HG03045 (cell line): ENCODE measurements at regions not wholly inside any gene's neighbourhood (a gene's known extent, or its start where the extent isn't known, plus 50 kb on each side); places are given as distances from the start of the nearest gene placed in this dataset.

Source experiments
- ATAC-seq: cut with Tn5 transposase; IDR thresholded peaks from one replicate; pipeline ENCODE4 v1.9.1; 2021; ENCODE audit warnings: mild to moderate bottlenecking, moderate library complexity; ENCODE audit not compliant: unreplicated experiment

- peak; percentile 54 for ATAC-seq
Observed at GRCh38 chr2:207286106-207286505, 120.4 kb upstream of the KLF7 start.

GRCh38 chr2:207288628-207289027, 122.9 kb upstream of the KLF7 start:
- no peak for ATAC-seq

GRCh38 chr2:207289295-207290018, 123.7 kb upstream of the KLF7 start:
- no peak for ATAC-seq

GRCh38 chr2:207290833-207291624, 125.3 kb upstream of the KLF7 start:
- ATAC-seq, result peak; percentile 35

GRCh38 chr2:207291625-207292252, 126.0 kb upstream of the KLF7 start:
- ATAC-seq, result no peak

GRCh38 chr2:207296265-207296948, 130.7 kb upstream of the KLF7 start:
- ATAC-seq, result no peak

GRCh38 chr2:207300817-207301216, 135.1 kb upstream of the KLF7 start:
- no peak for ATAC-seq

- ATAC-seq, result no peak
Observed at GRCh38 chr2:207304761-207305160, 139.0 kb upstream of the KLF7 start.

- no peak for ATAC-seq
Observed at GRCh38 chr2:207308519-207309224, 142.9 kb upstream of the KLF7 start.

GRCh38 chr2:207311316-207312005, 145.7 kb upstream of the KLF7 start:
- peak; percentile 89 for ATAC-seq

GRCh38 chr2:207312006-207312356, 146.2 kb upstream of the KLF7 start:
- no peak for ATAC-seq

GRCh38 chr2:207313947-207314346, 148.2 kb upstream of the KLF7 start:
- ATAC-seq, result no peak

- ATAC-seq, result no peak
Observed at GRCh38 chr2:207315131-207315530, 149.4 kb upstream of the KLF7 start.

- ATAC-seq, result no peak
Observed at GRCh38 chr2:207316484-207316883, 150.7 kb upstream of the KLF7 start.

GRCh38 chr2:207316906-207317305, 151.2 kb upstream of the KLF7 start:
- no peak for ATAC-seq

- ATAC-seq, result no peak
Observed at GRCh38 chr2:207317378-207317984, 151.7 kb upstream of the KLF7 start.

GRCh38 chr2:207318181-207318628, 152.5 kb upstream of the KLF7 start:
- no peak for ATAC-seq

- no peak for ATAC-seq
Observed at GRCh38 chr2:207319316-207319715, 153.6 kb upstream of the KLF7 start.

- ATAC-seq, result no peak
Observed at GRCh38 chr2:207320381-207321159, 154.8 kb upstream of the KLF7 start.
